ENCODE measurements at regions not wholly inside any gene's neighbourhood (a gene's known extent, or its start where the extent isn't known, plus 50 kb on each side); places are given as distances from the start of the nearest gene placed in this dataset.

- Histone ChIP-seq H2BK12ac (ENCODE audit: low read depth, low read length) (no peak overlapping the region), H4K20me1 (replicated peaks in 1 of 2; ENCODE audit: control insufficient read depth in 1 of 2, insufficient read depth in 2 of 2, low read length in 2 of 2) (no peaks in the 10 kb centered on the region), H4K5ac (ENCODE audit: insufficient read length, low read depth, low read length) (no peak overlapping the region), H3K27me3 (replicated peaks in 1 of 4; ENCODE audit: control insufficient read depth in 3 of 4, extremely low read depth in 1 of 4, insufficient read depth in 3 of 4, low read length in 3 of 4) (no peaks in the 10 kb centered on the region), H3K4me1 (replicated peaks in 1 of 4; ENCODE audit: control insufficient read depth in 3 of 4, insufficient read depth in 4 of 4, low read length in 3 of 4) (no peaks in the 10 kb centered on the region; a peak in 1 of 7 replicates), H4K8ac (ENCODE audit: extremely low read depth, insufficient read depth, low read length) (no peak overlapping the region), H3K36me3 (ENCODE audit: control insufficient read depth in 2 of 4, insufficient read depth in 4 of 4, low read length in 3 of 4) (no peaks in the 10 kb centered on the region), H3K4ac (replicated peaks; ENCODE audit: insufficient read length, low read depth, low read length) (no peak overlapping the region), H3K9ac (replicated peaks in 1 of 4; ENCODE audit: extremely low read depth in 1 of 4, low read depth in 3 of 4, low read length in 3 of 4) (no peak overlapping the region), H2BK15ac (ENCODE audit: low read length) (no peak overlapping the region), H2AK5ac (ENCODE audit: low read depth, low read length) (no peak overlapping the region), H3K14ac (ENCODE audit: insufficient read length) (no peak overlapping the region), H3K18ac (ENCODE audit: extremely low read depth, low read length) (no peak overlapping the region), H4K91ac (replicated peaks; ENCODE audit: insufficient read length, low read length) (no peak overlapping the region), H3K27ac (ENCODE audit: low read depth, low read length) (no peak overlapping the region), H3K79me2 (ENCODE audit: control insufficient read depth in 1 of 2, insufficient read depth in 2 of 2, low read length in 2 of 2) (no peaks in the 10 kb centered on the region), H3K56ac (replicated peaks; ENCODE audit: insufficient read length, low read depth, low read length) (no peak overlapping the region), H3K4me2 (ENCODE audit: insufficient read depth in 1 of 2, low read depth in 2 of 2, low read length in 2 of 2) (no peak overlapping the region), H3K4me3 (ENCODE audit: extremely low read depth in 1 of 4, insufficient read depth in 2 of 4, low read depth in 3 of 4, low read length in 4 of 4) (no peak overlapping the region), H3K23ac (ENCODE audit: insufficient read length) (no peak overlapping the region), H3K23me2 (ENCODE audit: low read depth, low read length) (no peaks in the 10 kb centered on the region), H2BK5ac (ENCODE audit: low read depth, low read length) (no peak overlapping the region), H2BK120ac (replicated peaks; ENCODE audit: low read depth, low read length) (no peak overlapping the region), H2AFZ (ENCODE audit: low read length) (no peak overlapping the region), H3K9me3 (ENCODE audit: insufficient read depth in 2 of 2, low read depth in 1 of 2, low read length in 1 of 2) (no peaks in the 10 kb centered on the region), H3K79me1 (ENCODE audit: low read depth, low read length) (no peaks in the 10 kb centered on the region), H2BK20ac (ENCODE audit: low read length) (no peak overlapping the region)
- POLR2A ChIA-PET (ENCODE audit: partially characterized antibody), result no interaction called here
- FAIRE-seq (no peak), DNase-seq (ENCODE audit: low read depth in 1 of 2, low spot score in 2 of 2) (no peak)
- TF ChIP-seq SIX5 (IDR thresholded peaks at IDR 0.05; ENCODE audit: low read depth, low read length) (no peak), CBX8 (IDR thresholded peaks at IDR 0.05; ENCODE audit: borderline replicate concordance, low read depth, low read length) (no peak), RFX5 (IDR thresholded peaks at IDR 0.05; ENCODE audit: borderline replicate concordance, low read depth, low read length) (no peak), CTBP2 (IDR thresholded peaks at IDR 0.05; ENCODE audit: borderline replicate concordance, insufficient read depth, insufficient read length, low read length) (no peak), GABPA (IDR thresholded peaks at IDR 0.05; ENCODE audit: borderline replicate concordance, insufficient read depth, low read length) (no peak), SUZ12 (IDR thresholded peaks at IDR 0.05; ENCODE audit: low read length) (no peak), NRF1 (IDR thresholded peaks at IDR 0.05; ENCODE audit: low read depth, low read length) (no peak), ZNF274 (IDR thresholded peaks at IDR 0.05; ENCODE audit: borderline replicate concordance, extremely low read depth, low read length) (no peak)
- 87% methylated on average over 1 of the region's 1 CpG; no CpG with 5 or more reads in 1 of the 2 experiments for WGBS, 2 experiments (ENCODE audit: extremely low coverage in 1 of 2, insufficient coverage in 1 of 2, insufficient read length in 1 of 2, insufficient replicate concordance in 2 of 2, low coverage in 1 of 2, low lambda C conversion rate in 2 of 2, missing lambda C conversion rate in 1 of 2)
- CTCF ChIA-PET (ENCODE audit: partially characterized antibody), result no interaction called here
Measured at GRCh38 chr6:19761121-19761520, 76.0 kb upstream of the ID4 start.

All from H1 (cell line).